ENCODE measurements at regions not wholly inside any gene's neighbourhood (a gene's known extent, or its start where the extent isn't known, plus 50 kb on each side); places are given as distances from the start of the nearest gene placed in this dataset.

- TF ChIP-seq CTCF (IDR thresholded peaks at IDR 0.05; ENCODE audit: low read length) (no peak), EZH2 (optimal IDR thresholded peaks at IDR 0.05; ENCODE audit: low read depth, low read length) (no peak)
These were observed 1597.1 kb downstream of the ADGRL3 start for GRCh38 chr4:62797221-62797620.
